ENCODE measurements at regions not wholly inside any gene's neighbourhood (a gene's known extent, or its start where the extent isn't known, plus 50 kb on each side); places are given as distances from the start of the nearest gene placed in this dataset.

DNA sequence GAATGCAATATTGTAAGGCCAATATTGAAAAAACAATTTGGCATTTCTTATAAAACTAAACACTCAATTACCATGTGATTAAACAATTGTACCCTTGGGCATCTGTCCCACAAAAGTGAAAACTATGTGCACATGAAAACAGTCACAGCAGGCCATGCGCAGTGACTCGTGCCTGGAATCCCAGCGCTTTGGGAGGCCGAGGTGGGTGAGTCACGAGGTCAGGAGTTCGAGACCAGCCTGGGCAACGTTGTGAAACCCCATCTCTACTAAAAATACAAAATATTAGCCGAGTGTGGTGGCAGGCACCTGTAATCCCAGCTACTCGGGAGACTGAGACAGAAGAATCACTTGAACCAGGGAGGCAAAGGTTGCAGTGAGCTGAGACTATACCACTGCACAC is 343.7 kb downstream of the DMRTA1 start:
- H3K9me3 ChIP-seq: no peaks in the 10 kb centered on the region
- H3K4me1 ChIP-seq: no peaks in the 10 kb centered on the region
- in situ Hi-C loops (cut with MboI; ENCODE audit: low sequenced_read_pairs in 4 of 4): no loop called here
- no peak overlapping the region for H3K27ac ChIP-seq
- TF ChIP-seq POLR2A (IDR thresholded peaks at IDR 0.05): no peak
- TF ChIP-seq, protein P1, sequence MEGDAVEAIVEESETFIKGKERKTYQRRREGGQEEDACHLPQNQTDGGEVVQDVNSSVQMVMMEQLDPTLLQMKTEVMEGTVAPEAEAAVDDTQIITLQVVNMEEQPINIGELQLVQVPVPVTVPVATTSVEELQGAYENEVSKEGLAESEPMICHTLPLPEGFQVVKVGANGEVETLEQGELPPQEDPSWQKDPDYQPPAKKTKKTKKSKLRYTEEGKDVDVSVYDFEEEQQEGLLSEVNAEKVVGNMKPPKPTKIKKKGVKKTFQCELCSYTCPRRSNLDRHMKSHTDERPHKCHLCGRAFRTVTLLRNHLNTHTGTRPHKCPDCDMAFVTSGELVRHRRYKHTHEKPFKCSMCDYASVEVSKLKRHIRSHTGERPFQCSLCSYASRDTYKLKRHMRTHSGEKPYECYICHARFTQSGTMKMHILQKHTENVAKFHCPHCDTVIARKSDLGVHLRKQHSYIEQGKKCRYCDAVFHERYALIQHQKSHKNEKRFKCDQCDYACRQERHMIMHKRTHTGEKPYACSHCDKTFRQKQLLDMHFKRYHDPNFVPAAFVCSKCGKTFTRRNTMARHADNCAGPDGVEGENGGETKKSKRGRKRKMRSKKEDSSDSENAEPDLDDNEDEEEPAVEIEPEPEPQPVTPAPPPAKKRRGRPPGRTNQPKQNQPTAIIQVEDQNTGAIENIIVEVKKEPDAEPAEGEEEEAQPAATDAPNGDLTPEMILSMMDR (IDR thresholded peaks at IDR 0.05 in 4 of 5, conservative IDR thresholded peaks at IDR 0.05 in 1 of 5): no peak
- H3K27me3 ChIP-seq: no peaks in the 10 kb centered on the region
- H3K4me3 ChIP-seq: no peak overlapping the region
- DNase-seq: no peak
- no peaks in the 10 kb centered on the region for H3K36me3 ChIP-seq
- intact Hi-C loops (cut with DNase I; ENCODE audit: low total_unique reads): loop anchor here (10.0 kb wide), 1 partner anchor 64 kb away; no protein-coding TSS in a partner anchor
- ATAC-seq: no peak

DNA sequence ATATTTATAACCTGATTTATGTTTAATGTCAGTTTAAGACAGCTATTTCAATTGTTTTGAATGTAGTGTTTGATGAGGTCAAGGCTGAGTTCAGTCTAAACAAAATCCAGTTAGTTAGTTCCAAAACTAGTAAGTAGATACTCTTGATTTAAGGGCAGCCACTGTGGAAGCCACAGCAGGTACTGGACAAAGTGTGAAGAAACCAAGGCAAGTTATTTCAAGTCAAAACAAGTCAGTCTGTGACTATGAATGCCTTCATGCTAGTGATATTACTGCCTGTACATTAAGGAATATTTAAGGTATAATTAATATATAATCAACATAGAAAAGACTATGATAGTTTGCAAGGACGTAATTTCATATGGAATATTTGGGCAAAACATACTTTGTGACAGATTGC is 362.3 kb downstream of the DMRTA1 start:
- in situ Hi-C loops (cut with MboI; ENCODE audit: low sequenced_read_pairs in 4 of 4): no loop called here

DNA sequence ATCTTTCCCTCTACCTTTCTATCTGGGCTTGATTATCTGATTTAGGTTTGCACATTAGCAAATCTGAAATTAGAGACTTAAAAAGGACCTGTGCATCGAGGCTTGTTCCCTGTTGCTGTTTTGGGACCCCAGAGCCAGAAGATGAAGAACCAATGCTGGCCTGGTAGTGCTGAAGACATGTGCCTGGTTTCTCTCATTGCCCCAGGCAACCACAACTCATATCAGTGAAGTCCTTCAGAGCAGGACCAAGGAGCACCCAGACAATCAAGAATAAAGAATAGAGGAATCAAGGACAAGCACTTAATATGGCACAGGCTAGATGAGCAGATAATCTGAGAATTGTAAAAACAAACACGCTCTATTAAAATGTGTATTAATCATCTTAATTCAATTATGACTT is 362.7 kb downstream of the DMRTA1 start:
- DNase-seq (no peak), ATAC-seq (no peak)
- H3K36me3 ChIP-seq: no peaks in the 10 kb centered on the region
- in situ Hi-C loops (cut with MboI; ENCODE audit: low sequenced_read_pairs in 4 of 4): no loop called here
- H3K4me1 ChIP-seq: peaks cover 0 to 4% of the 10 kb centered on the region in 2 donors
- H3K27ac ChIP-seq: no peak overlapping the region
- intact Hi-C loops (cut with DNase I; ENCODE audit: low total_unique reads): no loop called here
- no peak overlapping the region for H3K4me3 ChIP-seq
- no peak for TF ChIP-seq POLR2A (IDR thresholded peaks at IDR 0.05)
- TF ChIP-seq, protein P1 (IDR thresholded peaks at IDR 0.05 in 4 of 5, conservative IDR thresholded peaks at IDR 0.05 in 1 of 5): no peak
- no peaks in the 10 kb centered on the region for H3K9me3 ChIP-seq
- H3K27me3 ChIP-seq: no peaks in the 10 kb centered on the region

More for the DNA sequence above, 362.3 kb downstream of the DMRTA1 start:
- DNase-seq (no peak), ATAC-seq (no peak)
- H3K4me3 ChIP-seq: no peak overlapping the region
- no peaks in the 10 kb centered on the region for H3K9me3 ChIP-seq
- H3K36me3 ChIP-seq: no peaks in the 10 kb centered on the region
- TF ChIP-seq, protein P1 (IDR thresholded peaks at IDR 0.05 in 4 of 5, conservative IDR thresholded peaks at IDR 0.05 in 1 of 5): no peak
- no peak for TF ChIP-seq POLR2A (IDR thresholded peaks at IDR 0.05)
- intact Hi-C loops (cut with DNase I; ENCODE audit: low total_unique reads): no loop called here
- no peaks in the 10 kb centered on the region for H3K27me3 ChIP-seq
- peaks cover 0 to 4% of the 10 kb centered on the region in 2 donors for H3K4me1 ChIP-seq
- H3K27ac ChIP-seq: no peak overlapping the region

DNA sequence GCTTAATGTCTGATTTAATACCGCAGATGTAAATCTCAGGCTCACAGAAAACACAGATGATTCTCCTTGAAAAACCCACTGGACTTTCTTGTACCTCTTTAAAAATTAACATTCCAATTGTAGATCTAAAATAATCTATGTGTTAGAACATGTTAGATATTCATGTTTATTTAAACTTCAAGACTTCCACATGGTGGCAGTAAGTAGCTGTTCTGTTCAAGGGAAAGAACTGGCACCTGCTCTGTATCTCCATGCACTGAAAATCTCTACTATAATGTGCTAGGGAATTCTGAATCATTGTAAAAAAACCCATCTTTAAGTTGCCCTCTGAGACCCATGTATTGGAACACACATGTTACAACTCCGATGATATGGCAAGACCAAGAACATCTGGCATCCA is 366.9 kb downstream of the DMRTA1 start:
- no peak for DNase-seq
- Histone ChIP-seq H3K4me1 (peaks cover 0 to 4% of the 10 kb centered on the region in 2 donors), H3K27me3 (no peaks in the 10 kb centered on the region), H3K4me3 (no peak overlapping the region), H3K27ac (no peak overlapping the region), H3K36me3 (no peaks in the 10 kb centered on the region), H3K9me3 (no peaks in the 10 kb centered on the region)
- no peak for ATAC-seq
- TF ChIP-seq POLR2A (IDR thresholded peaks at IDR 0.05): no peak
- TF ChIP-seq, protein P1 (IDR thresholded peaks at IDR 0.05 in 4 of 5, conservative IDR thresholded peaks at IDR 0.05 in 1 of 5): no peak
- in situ Hi-C loops (cut with MboI; ENCODE audit: low sequenced_read_pairs in 4 of 4) (no loop called here), intact Hi-C loops (cut with DNase I; ENCODE audit: low total_unique reads) (no loop called here)

DNA sequence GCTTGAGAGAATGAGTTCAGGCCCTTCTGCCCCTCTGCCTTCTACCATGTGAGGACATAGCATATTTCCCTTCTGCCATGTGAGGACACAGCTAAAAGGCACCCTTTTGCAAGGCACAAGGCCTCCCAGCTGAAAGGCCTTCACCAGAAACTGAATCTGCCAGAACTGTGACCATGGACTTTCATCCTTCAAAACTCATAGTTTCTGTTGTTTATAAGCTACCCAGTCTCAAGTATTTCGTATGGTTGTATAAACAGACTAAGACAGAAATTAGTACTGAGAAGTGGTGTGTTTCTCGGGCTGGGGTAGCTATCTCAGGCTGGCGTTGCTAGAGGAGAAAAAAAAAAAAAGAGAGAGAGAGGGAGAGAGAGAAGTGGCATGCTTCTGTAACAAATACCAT is 368.6 kb downstream of the DMRTA1 start:
- H3K4me1 ChIP-seq: peaks cover 0 to 4% of the 10 kb centered on the region in 2 donors
- intact Hi-C loops (cut with DNase I; ENCODE audit: low total_unique reads): loop anchor here (2.0 kb wide), 1 partner anchor 20 kb away; no protein-coding TSS in a partner anchor
- H3K4me3 ChIP-seq: no peak overlapping the region
- no peak for ATAC-seq
- H3K27ac ChIP-seq: no peak overlapping the region
- H3K9me3 ChIP-seq: no peaks in the 10 kb centered on the region
- H3K27me3 ChIP-seq: no peaks in the 10 kb centered on the region
- TF ChIP-seq POLR2A (IDR thresholded peaks at IDR 0.05): no peak
- TF ChIP-seq, protein P1 (IDR thresholded peaks at IDR 0.05 in 4 of 5, conservative IDR thresholded peaks at IDR 0.05 in 1 of 5): no peak
- DNase-seq: no peak
- H3K36me3 ChIP-seq: no peaks in the 10 kb centered on the region
- in situ Hi-C loops (cut with MboI; ENCODE audit: low sequenced_read_pairs in 4 of 4): no loop called here

Data from gastrocnemius medialis (tissue), 4 donors.